NCI-H187 treated with DMSO at 0.1 percent for 48 hours (cell line): ENCODE measurements at regions not wholly inside any gene's neighbourhood (a gene's known extent, or its start where the extent isn't known, plus 50 kb on each side); places are given as distances from the start of the nearest gene placed in this dataset.
A peak's percentile ranks its signal among the peaks of the same experiment; 100 is the strongest.
"Not testable (repeated sequence)": the region's sequence is repeated elsewhere in the genome, so short reads cannot be mapped to it uniquely, and the experiment has no call there.

Source experiments
- DNase-seq: peaks from one replicate; lab custom pipeline; 2025; lab: John Stamatoyannopoulos, UW

- no peak for DNase-seq
Observed at GRCh38 chr4:130071746-130072145, 975.8 kb downstream of the C4orf33 start.

GRCh38 chr4:130073145-130073790 lies 977.3 kb downstream of the C4orf33 start:
- no peak for DNase-seq

- DNase-seq = no peak
Observed at GRCh38 chr4:130074096-130074495, 978.1 kb downstream of the C4orf33 start.

- DNase-seq = no peak
Observed at GRCh38 chr4:130077275-130077674, 981.3 kb downstream of the C4orf33 start.

- not testable (repeated sequence) for DNase-seq
Observed at GRCh38 chr4:130079027-130079426, 983.1 kb downstream of the C4orf33 start.

GRCh38 chr4:130080872-130081451 lies 985.0 kb downstream of the C4orf33 start:
- DNase-seq = no peak

- DNase-seq = no peak
Observed at GRCh38 chr4:130090427-130090826, 994.5 kb downstream of the C4orf33 start.

GRCh38 chr4:130092187-130093015 lies 996.4 kb downstream of the C4orf33 start:
- no peak for DNase-seq

- peak; percentile 0 for DNase-seq
Observed at GRCh38 chr4:130099105-130099504, 1003.2 kb downstream of the C4orf33 start.

- DNase-seq = no peak
Observed at GRCh38 chr4:130110189-130110588, 1014.2 kb downstream of the C4orf33 start.

GRCh38 chr4:130110770-130111169 lies 1014.8 kb downstream of the C4orf33 start:
- DNase-seq = no peak

- no peak for DNase-seq
Observed at GRCh38 chr4:130124066-130124465, 1028.1 kb downstream of the C4orf33 start.

GRCh38 chr4:130125467-130125866 lies 1029.5 kb downstream of the C4orf33 start:
- DNase-seq = no peak

- DNase-seq = no peak
Observed at GRCh38 chr4:130127297-130127696, 1031.3 kb downstream of the C4orf33 start.

GRCh38 chr4:130131536-130131935 lies 1035.6 kb downstream of the C4orf33 start:
- DNase-seq = no peak

- no peak for DNase-seq
Observed at GRCh38 chr4:130141651-130142050, 1045.7 kb downstream of the C4orf33 start.

- DNase-seq = no peak
Observed at GRCh38 chr4:130143656-130144055, 1047.7 kb downstream of the C4orf33 start.

GRCh38 chr4:130146773-130147172 lies 1050.8 kb downstream of the C4orf33 start:
- DNase-seq = no peak

- no peak for DNase-seq
Observed at GRCh38 chr4:130147641-130148040, 1051.7 kb downstream of the C4orf33 start.

GRCh38 chr4:130154901-130155300 lies 1058.9 kb downstream of the C4orf33 start:
- DNase-seq = no peak

- DNase-seq = no peak
Observed at GRCh38 chr4:130163701-130164100, 1067.7 kb downstream of the C4orf33 start.

GRCh38 chr4:130165381-130165780 lies 1069.4 kb downstream of the C4orf33 start:
- no peak for DNase-seq

- no peak for DNase-seq
Observed at GRCh38 chr4:130172156-130172555, 1076.2 kb downstream of the C4orf33 start.
